Right lung (tissue), 2 donors: ENCODE measurements at regions not wholly inside any gene's neighbourhood (a gene's known extent, or its start where the extent isn't known, plus 50 kb on each side); places are given as distances from the start of the nearest gene placed in this dataset.

ENCODE experiments used
- DNase-seq, 2 donors: peaks; one replicate each; pipeline ENCODE4 v3.0.0-alpha.2; 2013

DNA sequence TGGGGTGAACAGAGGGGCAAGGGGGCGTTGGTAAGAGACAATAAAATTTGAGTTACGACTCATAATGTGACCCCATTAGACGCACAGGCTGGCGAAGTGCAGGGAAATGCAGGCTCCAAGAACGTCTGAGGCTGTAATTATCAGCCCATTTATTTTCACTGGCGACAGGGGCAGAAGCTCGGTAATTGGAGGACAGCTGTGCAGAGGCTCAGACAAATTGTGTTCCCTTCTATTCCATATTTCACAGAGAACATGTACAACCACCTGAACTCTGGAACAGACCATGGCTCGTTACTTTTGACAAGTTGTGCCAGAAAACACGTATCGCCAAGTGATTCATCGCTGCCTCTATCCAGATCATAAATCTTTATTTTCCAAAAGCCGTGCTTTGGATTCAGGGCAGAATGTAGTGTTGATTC lies 137.3 kb upstream of the FRMD4A start:
- no peak for DNase-seq

DNA sequence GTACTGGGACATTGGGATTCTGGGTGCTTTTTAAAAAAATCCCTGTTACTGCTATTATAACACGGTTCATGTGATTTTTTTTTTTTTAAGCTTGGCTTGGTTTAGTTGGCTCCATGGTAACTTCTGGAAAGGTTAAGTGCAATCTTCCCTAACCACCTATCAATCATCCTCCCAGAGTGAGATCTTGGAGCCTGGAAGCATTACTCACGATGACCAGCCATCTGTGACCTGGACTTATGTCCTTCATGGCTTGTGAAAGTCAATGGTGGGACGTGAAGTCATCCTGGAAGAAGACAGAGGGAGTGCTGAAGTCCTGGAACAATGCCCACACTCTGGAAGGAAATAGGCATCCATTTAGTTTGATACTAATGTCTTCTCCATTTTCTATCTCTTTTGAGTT lies 135.5 kb upstream of the FRMD4A start:
- no peak for DNase-seq

DNA sequence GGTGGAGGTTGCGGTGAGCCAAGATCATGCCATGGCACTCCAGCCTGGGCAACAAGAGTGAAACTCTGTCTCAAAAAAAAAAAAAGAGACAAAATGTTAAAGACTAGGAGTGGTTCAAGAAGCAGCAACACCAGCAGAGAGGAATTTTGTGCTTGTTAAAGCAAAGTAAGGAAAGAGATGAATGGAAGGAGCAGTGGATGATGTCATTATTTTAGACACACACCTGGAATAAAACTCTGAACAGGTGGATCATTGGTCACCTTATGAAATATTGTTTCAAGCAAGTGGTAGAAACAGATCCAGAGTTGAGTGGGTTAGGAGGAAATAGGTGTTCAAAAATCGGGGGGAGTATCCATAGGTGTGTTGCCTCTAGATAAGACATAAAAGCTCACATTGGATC lies 129.7 kb upstream of the FRMD4A start:
- no peak for DNase-seq

DNA sequence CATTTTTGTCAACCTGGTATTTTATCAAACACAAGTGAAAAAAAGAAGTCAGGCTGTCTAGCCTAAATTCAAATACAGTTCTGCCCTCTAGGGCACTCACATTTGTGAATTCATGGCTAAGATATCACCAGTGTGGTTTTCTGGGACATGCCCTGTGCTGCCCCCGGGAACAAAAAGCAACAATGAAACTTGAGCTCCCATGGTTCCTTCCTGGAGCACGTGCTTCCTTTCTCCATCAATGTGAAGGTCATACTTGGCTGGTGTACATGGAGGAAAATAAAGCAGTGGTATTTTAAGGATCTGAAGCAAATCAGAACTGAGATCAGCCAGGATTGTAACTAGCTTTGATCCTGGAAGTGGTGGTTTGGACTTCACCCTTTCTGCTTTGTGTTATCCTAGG lies 128.9 kb upstream of the FRMD4A start:
- DNase-seq, result no peak

DNA sequence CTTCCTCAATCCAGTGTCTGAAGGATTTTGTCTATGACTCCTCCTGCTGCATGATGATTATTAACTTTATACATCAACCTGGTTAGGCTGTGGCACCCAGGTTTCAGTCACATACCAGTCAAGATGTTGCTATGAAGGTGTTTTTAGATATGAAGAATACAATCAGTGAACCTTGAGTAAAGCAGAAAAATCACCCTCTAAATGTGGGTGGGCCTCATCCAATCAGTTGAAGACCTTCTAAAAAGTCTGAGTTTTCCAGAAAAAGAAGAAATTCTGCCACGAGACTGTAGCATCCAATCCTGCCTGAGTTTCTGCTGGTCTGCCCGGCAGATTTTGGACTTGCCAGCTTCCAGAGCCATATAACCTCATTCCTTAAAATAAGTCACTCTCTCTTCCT lies 126.1 kb upstream of the FRMD4A start:
- DNase-seq, result no peak

DNA sequence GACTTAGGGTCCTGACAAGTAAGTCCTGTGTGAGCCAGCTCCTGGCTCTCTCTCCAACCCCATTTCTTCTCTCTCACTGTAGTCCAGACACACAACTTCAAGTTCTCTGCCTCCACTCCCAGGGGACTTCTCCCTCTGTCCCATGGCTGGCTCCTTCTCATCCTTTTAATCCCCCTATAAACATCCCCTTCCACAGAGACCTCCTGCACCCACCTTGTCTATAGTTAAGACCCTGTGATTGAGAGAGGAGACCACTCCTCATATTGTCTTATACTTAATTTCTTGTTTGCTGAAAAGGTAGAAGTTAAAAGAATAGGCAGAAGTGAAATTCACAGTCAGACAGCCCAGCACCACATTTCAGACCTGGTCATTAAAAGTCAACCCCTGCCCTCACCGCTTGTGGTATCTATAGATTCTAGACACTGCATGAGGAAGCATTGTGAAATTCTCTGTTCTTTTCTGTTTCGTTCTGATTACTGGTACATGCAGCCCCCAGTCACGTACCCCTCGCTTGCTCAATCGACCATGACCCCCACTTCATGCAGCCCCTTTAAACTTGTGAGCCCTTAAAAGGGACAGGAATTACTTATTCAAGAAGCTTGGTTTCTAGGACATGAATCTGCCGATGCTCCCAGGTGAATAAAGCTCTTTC lies 125.6 kb upstream of the FRMD4A start:
- no peak for DNase-seq

DNA sequence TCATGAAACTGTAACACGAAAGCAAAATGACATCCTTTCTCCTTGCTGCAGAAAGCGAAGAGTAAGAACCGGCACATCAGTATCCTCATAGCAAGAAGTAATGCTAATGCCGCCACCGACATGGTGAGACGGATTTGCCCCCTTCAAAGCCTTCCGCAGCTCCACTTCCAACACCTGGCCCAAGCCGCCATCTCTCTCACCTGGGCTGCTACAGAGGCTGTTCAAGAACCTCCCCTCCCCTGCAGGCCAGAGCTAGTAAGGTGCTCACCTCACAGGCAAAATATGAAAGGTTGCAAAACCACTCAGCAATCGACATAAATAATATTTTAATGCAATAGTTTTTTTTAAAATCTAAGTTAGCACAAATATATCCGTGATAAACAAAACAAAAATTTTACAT lies 123.9 kb upstream of the FRMD4A start:
- DNase-seq, result no peak

DNA sequence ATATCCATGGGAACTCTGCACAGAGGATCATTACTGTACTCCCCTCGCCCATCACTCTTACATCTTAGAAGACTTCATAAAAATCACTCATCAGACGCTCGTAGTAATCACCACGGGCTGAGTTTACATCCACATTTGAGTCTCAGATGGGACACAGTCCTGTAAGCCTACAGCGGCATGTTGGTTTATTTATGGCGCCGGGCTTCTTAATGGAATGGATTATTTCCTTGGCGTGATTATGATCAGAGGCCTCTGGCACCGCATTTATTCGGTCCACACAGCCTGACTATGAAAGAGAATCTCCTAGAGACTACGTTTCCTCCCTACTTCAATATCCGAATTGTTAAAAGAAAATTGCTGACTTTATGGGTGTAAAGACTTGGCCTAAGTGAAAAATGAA lies 123.5 kb upstream of the FRMD4A start:
- no peak for DNase-seq

DNA sequence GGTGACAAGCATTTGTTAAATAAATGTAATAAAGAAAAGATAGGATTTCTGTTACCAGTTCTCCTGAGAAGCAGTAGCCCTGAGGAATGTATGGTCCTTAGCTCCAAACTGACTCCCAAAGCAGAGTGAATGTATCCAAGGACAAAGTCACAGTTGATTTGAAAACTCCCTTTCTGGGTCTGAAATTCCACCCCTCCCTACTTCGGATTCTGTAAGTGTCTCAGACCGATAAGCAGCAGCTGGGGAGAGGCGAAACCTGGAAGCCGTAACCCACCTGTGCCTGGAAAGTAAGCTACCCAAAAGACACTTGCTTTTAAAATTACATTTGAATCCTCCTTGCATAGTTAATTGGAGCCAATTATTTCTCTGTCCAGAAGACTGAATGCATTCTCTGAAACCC lies 122.9 kb upstream of the FRMD4A start:
- no peak for DNase-seq

DNA sequence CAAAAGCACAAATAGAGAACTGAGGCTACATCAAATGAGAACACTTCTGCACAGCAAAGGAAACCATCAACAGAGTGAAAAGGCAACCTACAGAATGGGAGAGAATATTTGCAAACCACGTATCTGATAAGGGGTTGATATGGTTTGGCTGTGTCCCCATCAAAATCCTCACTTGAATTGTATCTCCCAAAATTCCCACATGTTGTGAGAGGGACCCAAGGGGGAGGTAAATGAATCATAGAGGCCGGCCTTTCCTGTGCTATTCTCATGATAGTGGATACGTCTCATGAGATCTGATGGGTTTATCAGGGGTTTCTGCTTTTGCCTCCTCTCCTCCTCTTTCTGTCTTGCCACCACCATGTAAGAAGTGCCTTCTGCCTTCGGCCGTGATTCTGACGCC lies 120.6 kb upstream of the FRMD4A start:
- DNase-seq, result no peak

DNA sequence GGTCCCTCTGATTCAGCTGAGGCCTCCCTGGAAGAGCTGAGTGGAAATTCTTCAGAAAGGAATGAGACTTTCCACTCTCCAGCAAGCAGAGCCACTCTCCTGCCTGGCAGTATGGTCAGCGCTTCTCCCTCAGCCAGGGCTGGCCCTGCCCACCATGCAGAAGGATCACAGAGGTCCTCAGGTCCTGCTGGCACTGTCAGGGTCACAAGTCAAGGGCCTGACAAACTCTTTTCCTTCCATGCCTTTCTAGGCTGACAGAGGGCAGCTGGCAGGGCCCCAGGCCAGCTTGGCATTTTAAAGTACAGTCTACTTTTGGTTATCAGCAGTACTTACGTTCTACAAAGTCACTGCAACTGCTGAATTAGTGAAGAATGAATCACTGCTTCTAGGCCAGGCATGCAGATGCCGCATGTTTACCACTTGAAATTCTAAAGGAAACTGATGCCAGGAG lies 119.3 kb upstream of the FRMD4A start:
- no peak for DNase-seq

DNA sequence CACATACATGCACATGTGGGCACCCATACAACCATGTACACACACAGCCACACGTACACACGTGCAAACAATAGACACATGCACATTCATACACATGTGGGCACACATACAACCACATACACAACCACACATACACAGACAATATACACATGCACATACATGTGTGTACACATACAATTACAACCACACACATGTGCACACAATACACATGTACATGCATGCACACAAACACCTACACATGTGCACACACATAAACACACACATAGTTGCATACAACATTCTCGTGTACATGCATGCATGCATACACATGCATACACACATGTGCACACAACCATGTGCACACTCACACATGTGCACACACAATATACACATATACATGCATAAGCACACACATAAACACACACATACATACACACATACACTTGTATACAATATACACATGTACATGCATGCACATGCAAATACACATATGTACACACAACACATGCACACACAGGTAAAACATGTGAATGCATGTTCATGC lies 118.6 kb upstream of the FRMD4A start:
- no peak for DNase-seq

DNA sequence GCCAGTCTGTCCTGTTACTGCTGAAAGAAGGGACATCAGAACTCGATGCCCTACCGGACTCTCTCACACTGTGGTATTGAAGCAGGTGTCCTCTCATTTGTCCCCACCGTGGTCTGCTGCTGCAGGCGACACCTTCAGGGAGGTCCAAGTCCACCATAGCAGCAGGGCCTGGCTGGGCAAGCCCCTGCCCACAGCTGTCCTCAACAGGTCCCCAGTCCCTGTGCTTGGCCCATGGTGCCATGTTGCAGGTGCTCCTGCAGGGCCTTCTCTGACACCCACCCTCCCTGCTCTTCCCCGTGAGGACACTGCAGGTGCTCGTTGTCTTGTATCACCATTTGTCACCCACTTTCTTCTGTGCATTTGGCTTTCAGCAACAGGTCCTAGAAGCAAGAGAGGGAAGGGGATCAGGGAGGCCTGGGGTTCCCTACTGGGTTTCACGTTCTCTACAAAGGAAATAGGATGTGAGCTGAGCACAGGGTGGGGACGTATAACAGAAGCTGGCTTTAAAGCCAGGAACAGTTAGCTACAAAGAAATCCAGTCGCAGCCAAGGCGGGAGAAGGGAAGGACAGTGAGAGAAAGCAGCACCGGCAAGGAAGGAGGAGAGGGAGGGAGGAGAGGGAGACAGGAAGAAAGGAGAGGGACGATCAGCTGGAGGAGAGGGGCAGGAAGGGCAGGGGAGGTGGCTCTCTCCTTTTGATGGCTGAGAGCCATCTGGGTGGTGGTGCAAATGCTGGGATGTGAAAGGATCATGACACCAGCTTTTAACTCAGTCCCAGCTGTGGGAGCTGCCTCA lies 117.7 kb upstream of the FRMD4A start:
- no peak for DNase-seq

DNA sequence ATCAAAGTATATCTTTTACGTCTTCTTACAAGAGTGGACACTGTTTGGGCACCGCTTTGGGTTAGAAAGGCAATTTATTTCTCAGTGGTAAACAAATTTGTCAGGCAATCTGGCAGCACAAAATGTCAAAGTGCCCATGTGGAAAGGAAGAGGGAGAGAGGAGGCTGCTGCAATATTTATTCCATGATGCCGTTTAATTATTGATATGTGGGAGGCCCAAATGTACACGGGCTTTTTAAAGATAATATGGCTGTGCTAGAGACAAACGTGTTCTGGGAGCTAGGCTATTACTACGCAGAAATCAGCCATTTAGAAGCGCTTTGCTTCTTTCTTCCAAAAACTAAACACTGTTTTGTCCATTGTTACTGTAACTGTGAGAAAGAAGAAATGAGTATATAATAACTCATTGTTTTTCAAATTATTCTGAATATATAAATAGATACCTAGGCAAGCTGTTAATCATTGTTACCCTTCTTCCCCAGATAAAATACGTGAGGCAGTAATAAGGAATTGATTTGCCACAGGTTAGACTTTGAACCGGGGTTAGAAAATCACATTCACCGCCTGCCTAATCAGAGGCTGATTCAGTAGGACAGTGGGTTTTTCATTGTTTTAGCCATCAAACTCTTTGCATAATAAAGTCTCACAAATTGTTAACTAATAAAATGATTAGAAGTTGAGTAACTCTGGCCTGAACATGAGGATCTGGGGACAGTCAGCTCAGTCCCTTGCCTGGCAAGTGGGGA lies 116.5 kb upstream of the FRMD4A start:
- no peak for DNase-seq

DNA sequence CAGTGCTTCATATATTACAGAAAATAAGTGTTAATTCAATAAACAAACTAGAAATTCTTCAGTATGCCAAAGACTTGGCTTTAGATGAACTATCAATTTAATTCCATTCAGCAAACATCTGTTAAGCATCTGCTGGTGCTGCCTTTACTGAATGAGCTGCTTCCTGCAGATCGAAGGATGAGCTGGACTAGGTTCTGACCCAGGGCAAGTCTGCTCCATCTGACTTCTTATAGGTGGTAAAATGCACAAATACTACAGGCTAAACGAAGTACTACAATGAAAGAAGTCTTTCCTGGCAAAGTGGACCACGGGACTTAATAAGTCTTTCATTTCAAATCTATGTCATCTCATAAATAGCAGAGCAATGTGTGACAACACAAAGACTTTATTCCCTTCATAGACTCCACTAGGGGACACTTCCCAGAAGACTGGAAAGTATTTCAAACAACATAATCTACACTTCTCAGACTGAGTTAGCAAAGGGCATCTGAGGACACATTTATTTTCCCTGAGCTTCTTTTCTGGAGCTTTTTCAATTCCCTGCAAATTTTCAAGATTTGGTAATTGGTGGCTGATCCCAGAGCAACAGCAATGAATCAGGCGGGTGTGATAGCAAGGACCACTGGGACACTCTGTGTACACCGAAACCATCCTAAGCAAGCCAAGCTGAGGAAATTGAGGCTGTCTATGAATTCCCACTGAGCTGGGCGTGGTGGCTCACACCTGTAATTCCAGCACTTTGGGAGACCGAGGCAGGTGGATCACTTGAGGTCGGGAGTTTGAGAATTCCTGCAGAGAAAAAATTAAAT lies 108.9 kb upstream of the FRMD4A start:
- no peak for DNase-seq

DNA sequence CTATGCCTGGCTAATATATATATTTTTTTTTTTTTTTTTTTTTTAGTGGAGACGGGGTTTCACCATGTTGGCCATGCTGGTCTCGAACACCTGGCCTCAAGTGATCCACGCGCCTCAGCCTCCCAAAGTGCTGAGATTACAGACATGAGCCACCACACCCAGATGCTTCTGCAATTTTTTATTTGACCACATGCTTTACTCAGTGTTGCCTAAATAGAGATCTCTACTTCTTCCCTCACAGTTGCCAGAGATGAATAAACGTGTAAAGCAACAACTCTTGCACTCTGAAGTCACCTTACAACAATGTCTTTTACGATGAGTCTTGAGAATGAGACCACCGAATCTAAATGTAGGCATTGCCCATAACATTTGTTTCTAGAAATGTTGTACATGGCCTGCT lies 107.9 kb upstream of the FRMD4A start:
- DNase-seq, result no peak

DNA sequence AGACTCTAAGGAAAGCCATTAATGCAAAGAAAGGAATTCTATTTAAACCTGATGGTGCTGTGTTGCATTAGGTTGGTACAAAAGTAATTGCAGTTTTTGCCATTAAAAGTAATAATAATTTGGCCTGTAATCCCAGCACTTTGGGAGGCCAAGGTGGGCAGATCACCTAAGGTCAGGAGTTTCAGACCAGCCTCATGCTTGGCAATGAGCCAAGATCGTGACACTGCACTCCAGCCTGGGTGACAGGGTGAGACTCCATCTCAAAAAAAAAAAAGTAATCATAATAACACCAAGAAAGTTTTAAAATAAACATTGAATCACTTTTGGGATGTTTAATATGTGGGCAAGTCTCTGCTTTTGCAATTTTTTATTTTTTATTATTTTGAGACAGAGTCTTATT lies 107.3 kb upstream of the FRMD4A start:
- no peak for DNase-seq

DNA sequence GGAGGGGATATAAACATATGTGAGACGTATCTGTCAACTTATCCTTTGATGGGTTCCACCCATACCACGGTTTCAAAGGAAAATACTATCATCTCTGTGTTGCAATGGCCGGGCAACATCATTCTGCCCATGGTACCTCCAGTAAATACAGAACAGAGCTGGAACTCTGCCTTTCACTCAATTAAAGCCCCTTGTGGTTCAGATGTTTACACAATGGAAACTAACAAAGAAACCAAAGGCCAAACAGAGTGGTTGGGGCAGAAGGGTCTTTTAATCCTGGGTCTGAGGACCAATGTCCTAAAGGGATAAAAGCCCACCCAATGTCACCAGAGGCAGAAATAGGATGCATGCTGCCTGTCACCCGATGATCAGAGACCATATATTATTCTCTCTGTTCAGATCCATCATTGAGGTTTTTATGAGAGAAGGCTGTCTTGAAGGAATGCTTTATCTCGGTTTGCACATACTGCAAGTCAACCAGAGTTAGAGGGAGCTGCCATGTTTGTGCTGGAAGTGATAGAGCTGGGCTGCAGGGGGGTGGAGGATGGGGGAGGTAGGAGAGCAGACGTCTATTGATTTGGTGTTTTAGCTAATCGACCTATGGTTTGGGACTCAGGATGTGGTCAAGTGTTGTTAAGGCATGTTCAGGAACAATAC lies 105.4 kb upstream of the FRMD4A start:
- no peak for DNase-seq

DNA sequence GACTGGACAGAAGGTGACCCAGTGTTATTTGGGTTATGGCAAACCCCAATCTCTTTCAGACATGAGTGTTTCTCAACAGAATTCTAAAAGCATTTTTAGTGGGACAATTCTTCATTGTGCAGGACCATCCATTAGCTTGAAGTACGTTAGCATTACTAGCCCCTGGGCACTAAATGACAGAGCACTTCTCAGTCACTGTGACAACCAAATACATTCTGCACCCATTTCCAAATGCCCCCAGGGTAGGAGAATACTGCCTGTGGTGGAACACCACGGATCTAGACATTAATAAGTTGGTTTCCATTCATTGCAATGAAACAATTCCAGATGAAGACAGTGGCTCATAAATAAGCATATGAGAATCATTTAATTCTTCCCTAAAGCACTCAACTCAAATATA lies 102.4 kb upstream of the FRMD4A start:
- no peak for DNase-seq

DNA sequence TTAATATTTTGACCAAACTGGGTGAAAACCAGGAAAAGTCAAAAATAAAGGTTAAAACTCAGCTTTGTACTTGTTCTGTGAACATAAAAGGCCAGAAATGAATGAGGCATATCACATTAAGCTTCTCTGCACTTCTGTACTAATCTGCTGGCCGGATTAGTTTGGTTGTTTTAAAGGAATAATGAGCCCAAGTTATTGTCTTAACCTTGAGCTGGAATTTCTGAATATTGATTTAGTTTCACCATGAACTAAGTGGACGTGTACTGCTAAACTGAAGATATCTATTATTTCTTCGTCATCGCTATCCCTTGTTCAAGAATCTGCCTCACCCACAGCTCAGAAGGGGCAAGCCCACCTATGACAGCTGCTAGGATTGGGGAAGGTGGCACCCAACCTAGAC lies 101.1 kb upstream of the FRMD4A start:
- no peak for DNase-seq

DNA sequence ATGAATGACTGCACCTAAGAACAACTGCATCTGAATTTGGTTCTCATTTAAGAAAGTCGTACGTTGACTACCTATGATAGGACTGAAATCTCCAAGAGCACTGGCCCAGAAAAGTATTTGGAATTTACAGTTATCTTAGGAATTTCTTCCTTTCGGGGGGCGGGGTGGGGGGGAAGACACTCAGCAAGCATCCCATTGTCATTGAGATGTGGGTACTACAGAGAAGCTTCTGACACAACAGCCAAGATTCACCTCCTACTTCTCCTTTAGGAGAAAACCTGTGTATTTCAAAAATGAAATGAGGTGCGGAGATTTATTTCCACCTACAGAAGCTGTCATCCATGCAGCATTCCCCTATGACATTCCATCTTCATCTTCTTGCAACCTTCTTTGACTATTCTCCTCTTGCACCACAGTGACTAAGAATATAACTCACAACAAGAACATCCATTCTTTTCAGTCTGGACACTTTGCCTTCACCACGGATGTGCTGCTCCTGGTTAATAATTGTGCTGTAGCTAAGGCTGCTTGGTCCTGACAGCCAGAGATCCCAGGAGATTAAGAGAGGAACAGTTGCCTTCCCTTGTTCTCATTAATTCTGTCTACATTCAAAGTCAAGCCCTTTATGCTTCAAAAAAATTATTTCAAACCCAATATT lies 98.4 kb upstream of the FRMD4A start:
- DNase-seq, result no peak
